NT2/D1 (cell line): ENCODE measurements at regions not wholly inside any gene's neighbourhood (a gene's known extent, or its start where the extent isn't known, plus 50 kb on each side); places are given as distances from the start of the nearest gene placed in this dataset.

ENCODE experiments used
- DNase-seq: peaks from one replicate; pipeline ENCODE4 v3.0.0-alpha.2; 2011; ENCODE audit warnings: low read depth, low spot score
- H3K27me3 ChIP-seq: 2 replicates; pipeline ENCODE4 v1.6.0; 2011; ENCODE audit warnings: mild to moderate bottlenecking; ENCODE audit not compliant: insufficient read length, insufficient read depth
- H3K36me3 ChIP-seq: 2 replicates; pipeline ENCODE4 v1.6.1; 2011; ENCODE audit warnings: mild to moderate bottlenecking, low read length, mixed read lengths; ENCODE audit not compliant: insufficient read depth, insufficient read length
- H3K4me1 ChIP-seq: 2 replicates; pipeline ENCODE4 v1.5.1; 2011; ENCODE audit not compliant: insufficient read depth, insufficient read length
- H3K4me3 ChIP-seq: 2 replicates; pipeline ENCODE4 v1.5.1; 2011; ENCODE audit warnings: low read depth; ENCODE audit not compliant: insufficient read length
- H3K9ac ChIP-seq: 2 replicates; pipeline ENCODE4 v1.6.0; 2011; ENCODE audit warnings: low read depth; ENCODE audit not compliant: insufficient read length
- H3K9me3 ChIP-seq: 2 replicates; pipeline ENCODE4 v1.5.1; 2011; ENCODE audit warnings: mild to moderate bottlenecking, low read length; ENCODE audit not compliant: insufficient read depth
- SUZ12 ChIP-seq: IDR thresholded peaks from 2 replicates; pipeline ENCODE4 v1.6.1; 2011; ENCODE audit not compliant: insufficient read length, insufficient read depth; ENCODE audit errors: extremely low read depth
- YY1 ChIP-seq: IDR thresholded peaks from 2 replicates; pipeline ENCODE4 v1.6.1; 2011; ENCODE audit not compliant: insufficient read length, insufficient read depth
- ZNF274 ChIP-seq: IDR thresholded peaks from 2 replicates; pipeline ENCODE4 v1.6.1; 2011; ENCODE audit warnings: mild to moderate bottlenecking, low read depth, low read length

GRCh38 chr21:35401476-35401875 lies 352.4 kb upstream of the RUNX1 start:
- H3K27me3 ChIP-seq = no peaks in the 10 kb centered on the region
- no peak overlapping the region for H3K4me3 ChIP-seq
- no peaks in the 10 kb centered on the region for H3K9me3 ChIP-seq
- DNase-seq = no peak
- no peak overlapping the region for H3K9ac ChIP-seq
- H3K36me3 ChIP-seq = no peaks in the 10 kb centered on the region
- H3K4me1 ChIP-seq = no peaks in the 10 kb centered on the region
- TF ChIP-seq YY1 (no peak), SUZ12 (no peak), ZNF274 (no peak)

GRCh38 chr21:35400233-35400939 lies 351.3 kb upstream of the RUNX1 start:
- Histone ChIP-seq H3K9ac (no peak overlapping the region), H3K4me1 (no peaks in the 10 kb centered on the region), H3K9me3 (no peaks in the 10 kb centered on the region), H3K4me3 (no peak overlapping the region), H3K27me3 (no peaks in the 10 kb centered on the region), H3K36me3 (no peaks in the 10 kb centered on the region)
- TF ChIP-seq YY1 (no peak), ZNF274 (no peak), SUZ12 (no peak)
- DNase-seq = peak; percentile 59

- H3K9me3 ChIP-seq = no peaks in the 10 kb centered on the region
- no peak overlapping the region for H3K4me3 ChIP-seq
- no peak overlapping the region for H3K9ac ChIP-seq
- H3K4me1 ChIP-seq = no peaks in the 10 kb centered on the region
- TF ChIP-seq YY1 (no peak), SUZ12 (no peak), ZNF274 (no peak)
- no peak for DNase-seq
- H3K27me3 ChIP-seq = no peaks in the 10 kb centered on the region
- no peaks in the 10 kb centered on the region for H3K36me3 ChIP-seq
Observed at GRCh38 chr21:35399706-35400105, 350.6 kb upstream of the RUNX1 start.

- no peak overlapping the region for H3K9ac ChIP-seq
- H3K4me1 ChIP-seq = no peaks in the 10 kb centered on the region
- H3K27me3 ChIP-seq = no peaks in the 10 kb centered on the region
- no peaks in the 10 kb centered on the region for H3K36me3 ChIP-seq
- no peaks in the 10 kb centered on the region for H3K9me3 ChIP-seq
- no peak overlapping the region for H3K4me3 ChIP-seq
- no peak for TF ChIP-seq ZNF274
- no peak for TF ChIP-seq YY1
- no peak for TF ChIP-seq SUZ12
- DNase-seq = no peak
Observed at GRCh38 chr21:35399002-35399530, 350.0 kb upstream of the RUNX1 start.

GRCh38 chr21:35398346-35398982 lies 349.4 kb upstream of the RUNX1 start:
- Histone ChIP-seq H3K4me1 (no peaks in the 10 kb centered on the region), H3K4me3 (no peak overlapping the region), H3K9ac (no peak overlapping the region), H3K36me3 (no peaks in the 10 kb centered on the region), H3K27me3 (no peaks in the 10 kb centered on the region), H3K9me3 (no peaks in the 10 kb centered on the region)
- no peak for TF ChIP-seq SUZ12
- no peak for TF ChIP-seq YY1
- TF ChIP-seq ZNF274 = no peak
- no peak for DNase-seq

- H3K4me1 ChIP-seq = no peaks in the 10 kb centered on the region
- no peak for DNase-seq
- no peak overlapping the region for H3K4me3 ChIP-seq
- H3K36me3 ChIP-seq = no peaks in the 10 kb centered on the region
- no peak overlapping the region for H3K9ac ChIP-seq
- no peaks in the 10 kb centered on the region for H3K27me3 ChIP-seq
- H3K9me3 ChIP-seq = no peaks in the 10 kb centered on the region
- no peak for TF ChIP-seq YY1
- TF ChIP-seq SUZ12 = no peak
Observed at GRCh38 chr21:35397781-35398180, 348.7 kb upstream of the RUNX1 start.

GRCh38 chr21:35396655-35397054 lies 347.6 kb upstream of the RUNX1 start:
- Histone ChIP-seq H3K9ac (no peak overlapping the region), H3K27me3 (no peaks in the 10 kb centered on the region), H3K36me3 (no peaks in the 10 kb centered on the region), H3K4me3 (no peak overlapping the region), H3K4me1 (no peaks in the 10 kb centered on the region), H3K9me3 (no peaks in the 10 kb centered on the region)
- DNase-seq = no peak
- no peak for TF ChIP-seq SUZ12
- no peak for TF ChIP-seq ZNF274
- TF ChIP-seq YY1 = no peak
